H9 (cell line): ENCODE measurements at regions not wholly inside any gene's neighbourhood (a gene's known extent, or its start where the extent isn't known, plus 50 kb on each side); places are given as distances from the start of the nearest gene placed in this dataset.

Experiments used
- DNase-seq: peaks from one replicate; pipeline ENCODE4 v3.0.0-alpha.2; 2017
- H2AFZ ChIP-seq: one replicate; pipeline ENCODE4 v1.6.1; 2013; ENCODE audit warnings: mild to moderate bottlenecking, low read length, control low read depth, moderate library complexity
- H2AK5ac ChIP-seq: 2 replicates; pipeline ENCODE4 v1.6.1; 2013; ENCODE audit warnings: low read length, control low read depth, mixed read lengths; ENCODE audit not compliant: insufficient read length
- H2BK120ac ChIP-seq: one replicate; pipeline ENCODE4 v1.6.1; 2013; ENCODE audit warnings: low read depth, mild to moderate bottlenecking, low read length, control low read depth, inconsistent platforms; ENCODE audit not compliant: poor library complexity, severe bottlenecking
- H2BK12ac ChIP-seq: 2 replicates; pipeline ENCODE4 v1.6.1; 2013; ENCODE audit warnings: low read length, control low read depth, mixed read lengths, low read depth; ENCODE audit not compliant: insufficient read length
- H2BK15ac ChIP-seq: 2 replicates; pipeline ENCODE4 v1.6.1; 2013; ENCODE audit warnings: low read depth, low read length, control low read depth
- H2BK20ac ChIP-seq: one replicate; pipeline ENCODE4 v1.6.1; 2013; ENCODE audit warnings: low read depth, mild to moderate bottlenecking, low read length, control low read depth, inconsistent platforms; ENCODE audit not compliant: poor library complexity, severe bottlenecking
- H2BK5ac ChIP-seq: 2 replicates; pipeline ENCODE4 v1.6.1; 2013; ENCODE audit warnings: low read length, control low read depth, mixed read lengths; ENCODE audit not compliant: insufficient read length
- H3K14ac ChIP-seq: 2 replicates; pipeline ENCODE4 v1.6.1; 2013; ENCODE audit warnings: low read length, control low read depth; ENCODE audit not compliant: insufficient read depth
- H3K18ac ChIP-seq: 2 replicates; pipeline ENCODE4 v1.6.1; 2013; ENCODE audit warnings: low read depth, mild to moderate bottlenecking, mixed read lengths, low read length, control low read depth; ENCODE audit not compliant: insufficient read length
- H3K23ac ChIP-seq: 2 replicates; pipeline ENCODE4 v1.6.1; 2013; ENCODE audit warnings: low read length, control low read depth, mixed read lengths, low read depth; ENCODE audit not compliant: insufficient read length
- H3K23me2 ChIP-seq: 2 replicates; pipeline ENCODE4 v1.6.1; 2013; ENCODE audit warnings: low read depth, mild to moderate bottlenecking, mixed read lengths, low read length, control low read depth; ENCODE audit not compliant: insufficient read length, poor library complexity, severe bottlenecking
- H3K27ac ChIP-seq: 2 replicates; pipeline ENCODE4 v1.5.1; 2013; ENCODE audit warnings: low read length, control low read depth, mixed read lengths, low read depth; ENCODE audit not compliant: insufficient read length
- H3K27me3 ChIP-seq: 2 replicates; pipeline ENCODE4 v1.6.1; 2013; ENCODE audit warnings: low read length, control low read depth, inconsistent platforms; ENCODE audit not compliant: insufficient read depth
- H3K4ac ChIP-seq: 2 replicates; pipeline ENCODE4 v1.6.1; 2013; ENCODE audit warnings: low read depth, mild to moderate bottlenecking, control low read depth, inconsistent platforms, low read length, moderate library complexity
- H3K4me1 ChIP-seq: 2 replicates; pipeline ENCODE4 v1.6.1; 2013; ENCODE audit warnings: low read length, control low read depth, inconsistent platforms; ENCODE audit not compliant: insufficient read depth
- H3K4me2 ChIP-seq: 2 replicates; pipeline ENCODE4 v1.6.1; 2013; ENCODE audit warnings: low read length, control low read depth, mixed read lengths; ENCODE audit not compliant: insufficient read length, insufficient read depth
- H3K56ac ChIP-seq: 2 replicates; pipeline ENCODE4 v1.6.1; 2013; ENCODE audit warnings: low read depth, mild to moderate bottlenecking, mixed read lengths, low read length, control low read depth; ENCODE audit not compliant: insufficient read length
- H3K79me1 ChIP-seq: 2 replicates; pipeline ENCODE4 v1.6.1; 2013; ENCODE audit warnings: low read depth, mild to moderate bottlenecking, moderate library complexity, low read length, control low read depth, inconsistent platforms; ENCODE audit not compliant: insufficient read depth, poor library complexity, severe bottlenecking
- H3K79me2 ChIP-seq: 2 replicates; pipeline ENCODE4 v1.6.1; 2013; ENCODE audit warnings: low read length, control low read depth, inconsistent platforms; ENCODE audit not compliant: insufficient read depth
- H3K9ac ChIP-seq: 2 replicates; pipeline ENCODE4 v1.6.1; 2013; ENCODE audit warnings: low read length, control low read depth, mixed read lengths; ENCODE audit not compliant: insufficient read length; ENCODE audit errors: extremely low read depth
- H3K9me3 ChIP-seq: one replicate; pipeline ENCODE4 v1.6.1; 2013; ENCODE audit warnings: low read depth, low read length, inconsistent platforms; ENCODE audit not compliant: control insufficient read depth
- H3T11ph ChIP-seq: one replicate; pipeline ENCODE4 v1.6.1; 2013; ENCODE audit warnings: mild to moderate bottlenecking, low read length, control low read depth, inconsistent platforms
- H4K20me1 ChIP-seq: one replicate; pipeline ENCODE4 v1.6.1; 2013; ENCODE audit not compliant: control insufficient read depth, insufficient read length, insufficient read depth
- H4K5ac ChIP-seq: 2 replicates; pipeline ENCODE4 v1.6.1; 2013; ENCODE audit warnings: low read depth, mild to moderate bottlenecking, mixed read lengths, low read length, control low read depth; ENCODE audit not compliant: insufficient read length
- H4K8ac ChIP-seq: replicated peaks from 2 replicates; pipeline ENCODE4 v1.6.1; 2013; ENCODE audit warnings: low read length, control low read depth, mixed read lengths, low read depth; ENCODE audit not compliant: insufficient read length
- H4K91ac ChIP-seq: 2 replicates; pipeline ENCODE4 v1.6.1; 2013; ENCODE audit warnings: low read depth, mild to moderate bottlenecking, moderate library complexity, mixed read lengths, low read length, control low read depth; ENCODE audit not compliant: insufficient read length
- H3K27ac Mint-ChIP-seq, 3 experiments: 2 replicates in 2 of 3; 3 replicates in 1 of 3; pipeline ENCODE4 v1.8.0; 2020 to 2021; ENCODE audit warnings: mixed read lengths in 3 of 3, mild to moderate bottlenecking in 1 of 3, moderate library complexity in 1 of 3
- H3K27me3 Mint-ChIP-seq: 2 replicates; pipeline ENCODE4 v1.8.0; 2021; ENCODE audit warnings: low read depth, mild to moderate bottlenecking, moderate library complexity, mixed read lengths
- H3K36me3 Mint-ChIP-seq, 3 experiments: 2 replicates in 2 of 3; 3 replicates in 1 of 3; pipeline ENCODE4 v1.8.0; 2020 to 2021; ENCODE audit warnings: low read depth in 3 of 3, mixed read lengths in 3 of 3; ENCODE audit not compliant: insufficient read depth in 1 of 3
- H3K4me1 Mint-ChIP-seq, 2 experiments: 2 replicates each; pipeline ENCODE4 v1.8.0; 2020; ENCODE audit warnings: mixed read lengths in 2 of 2
- H3K4me3 Mint-ChIP-seq, 2 experiments: 2 replicates in 1 of 2; 3 replicates in 1 of 2; pipeline ENCODE4 v1.8.0; 2020 to 2021; ENCODE audit warnings: mild to moderate bottlenecking in 2 of 2, mixed read lengths in 2 of 2, moderate library complexity in 1 of 2
- H3K9me3 Mint-ChIP-seq, 2 experiments: 2 replicates in 1 of 2; 3 replicates in 1 of 2; pipeline ENCODE4 v1.8.0; 2020; ENCODE audit warnings: mild to moderate bottlenecking in 2 of 2, mixed read lengths in 2 of 2, moderate library complexity in 1 of 2
- WGBS: extraction: QIAGEN DNeasy Blood & Tissue Kit; methylation state at CpG from one replicate; pipeline ENCODE4 v1.1.7; 2013; ENCODE audit warnings: missing lambda C conversion rate, low lambda C conversion rate, mixed read lengths; ENCODE audit not compliant: insufficient read length; ENCODE audit errors: extremely low coverage; 5-methylcytosine and 5-hydroxymethylcytosine counted together
- TF ChIP-seq, protein P1 (sequence below): fragments of 200-600 bp; sonication (generic); conservative IDR thresholded peaks from 3 replicates; pipeline ENCODE4 v1.8.0; 2021; ENCODE audit warnings: antibody characterized with exemption, mild to moderate bottlenecking

DNA sequence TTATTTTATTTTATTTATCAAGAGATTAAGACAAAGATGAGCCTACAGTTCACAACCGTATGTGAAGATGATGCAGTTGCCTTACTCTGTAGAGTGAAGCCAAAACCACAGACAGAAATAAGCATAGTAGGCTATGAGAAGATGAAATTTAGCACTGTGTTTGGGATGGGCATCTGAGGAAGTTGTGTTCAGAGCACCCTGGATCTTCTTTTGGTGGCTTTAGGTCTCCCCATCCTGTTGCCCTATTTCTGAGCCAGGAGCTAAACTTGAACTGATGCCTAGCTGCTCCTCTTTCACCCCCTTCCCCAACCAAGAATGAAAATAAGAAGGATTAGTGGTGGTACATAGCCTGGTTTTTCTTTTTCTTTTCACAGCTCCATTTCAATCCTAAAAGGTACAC lies 328.1 kb upstream of the TBL1XR1 start:
- Histone ChIP-seq H3K27me3 (no peaks in the 10 kb centered on the region), H3K23me2 (no peaks in the 10 kb centered on the region), H3K18ac (no peak overlapping the region), H2BK12ac (no peak overlapping the region), H3K14ac (no peak overlapping the region), H2BK15ac (no peak overlapping the region), H4K8ac (no peak overlapping the region), H3K4me2 (no peak overlapping the region), H3K9me3 (no peaks in the 10 kb centered on the region), H4K5ac (no peak overlapping the region), H2AFZ (no peak overlapping the region), H4K91ac (no peak overlapping the region), H3T11ph (no peak overlapping the region), H3K79me1 (no peaks in the 10 kb centered on the region), H3K79me2 (no peaks in the 10 kb centered on the region), H3K56ac (no peak overlapping the region), H2BK5ac (no peak overlapping the region), H2AK5ac (no peak overlapping the region), H2BK120ac (no peak overlapping the region), H3K4me1 (peaks cover 3% of the 10 kb centered on the region; the same call in 1 of the 2 replicates), H3K9ac (no peak overlapping the region), H4K20me1 (no peaks in the 10 kb centered on the region), H2BK20ac (no peak overlapping the region), H3K27ac (no peak overlapping the region), H3K4ac (no peak overlapping the region), H3K23ac (no peak overlapping the region)
- TF ChIP-seq, protein P1, sequence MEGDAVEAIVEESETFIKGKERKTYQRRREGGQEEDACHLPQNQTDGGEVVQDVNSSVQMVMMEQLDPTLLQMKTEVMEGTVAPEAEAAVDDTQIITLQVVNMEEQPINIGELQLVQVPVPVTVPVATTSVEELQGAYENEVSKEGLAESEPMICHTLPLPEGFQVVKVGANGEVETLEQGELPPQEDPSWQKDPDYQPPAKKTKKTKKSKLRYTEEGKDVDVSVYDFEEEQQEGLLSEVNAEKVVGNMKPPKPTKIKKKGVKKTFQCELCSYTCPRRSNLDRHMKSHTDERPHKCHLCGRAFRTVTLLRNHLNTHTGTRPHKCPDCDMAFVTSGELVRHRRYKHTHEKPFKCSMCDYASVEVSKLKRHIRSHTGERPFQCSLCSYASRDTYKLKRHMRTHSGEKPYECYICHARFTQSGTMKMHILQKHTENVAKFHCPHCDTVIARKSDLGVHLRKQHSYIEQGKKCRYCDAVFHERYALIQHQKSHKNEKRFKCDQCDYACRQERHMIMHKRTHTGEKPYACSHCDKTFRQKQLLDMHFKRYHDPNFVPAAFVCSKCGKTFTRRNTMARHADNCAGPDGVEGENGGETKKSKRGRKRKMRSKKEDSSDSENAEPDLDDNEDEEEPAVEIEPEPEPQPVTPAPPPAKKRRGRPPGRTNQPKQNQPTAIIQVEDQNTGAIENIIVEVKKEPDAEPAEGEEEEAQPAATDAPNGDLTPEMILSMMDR, result no peak
- no peak overlapping the region for H3K4me3 Mint-ChIP-seq
- peaks cover 13% of the 10 kb centered on the region in 2 experiments for H3K4me1 Mint-ChIP-seq
- 0 out of 7 replicates have a peak, but pooled peaks cover 0 to 4% (median 0%) of the 10 kb centered on the region in 3 experiments for H3K36me3 Mint-ChIP-seq
- H3K27me3 Mint-ChIP-seq, result no peaks in the 10 kb centered on the region
- H3K27ac Mint-ChIP-seq, result no peak overlapping the region
- no CpG with 5 or more reads among the region's 1 CpG for WGBS
- H3K9me3 Mint-ChIP-seq, result peaks cover 0 to 3% of the 10 kb centered on the region in 2 experiments; a peak in 1 of 5 replicates
- DNase-seq, result no peak
